ENCODE measurements at regions not wholly inside any gene's neighbourhood (a gene's known extent, or its start where the extent isn't known, plus 50 kb on each side); places are given as distances from the start of the nearest gene placed in this dataset.
"Not testable (repeated sequence)": the region's sequence is repeated elsewhere in the genome, so short reads cannot be mapped to it uniquely, and the experiment has no call there.

- not testable (repeated sequence) for TF ChIP-seq CTCF, POLR2A (IDR thresholded peaks at IDR 0.05)
These were observed 154.5 kb downstream of the PYDC2 start for GRCh38 chr3:191615511-191615910.

Measured in vagina (tissue), 2 donors.